Naive thymus-derived CD4-positive, alpha-beta T cell (primary cell): ENCODE measurements at regions not wholly inside any gene's neighbourhood (a gene's known extent, or its start where the extent isn't known, plus 50 kb on each side); places are given as distances from the start of the nearest gene placed in this dataset.

Experiments used
- ATAC-seq: fragments of 150-1000 bp; cut with Tn5 transposase; 2 replicates; pipeline ENCODE4 v1.10.0; 2021; ENCODE audit warnings: mild to moderate bottlenecking, moderate library complexity
- CTCF ChIA-PET: fragments of 350-600 bp; sonication (Branson Sonifier 250); formaldehyde crosslinking; loops from one replicate; lab custom pipeline; 2021; ENCODE audit warnings: antibody characterized with exemption; lab: Charles Lee
- POLR2A ChIA-PET: fragments of 350-600 bp; sonication (Branson Sonifier 250); formaldehyde crosslinking; loops from one replicate; lab custom pipeline; 2021; ENCODE audit warnings: antibody characterized with exemption, inconsistent platforms; lab: Charles Lee
- DNase-seq, 9 donors: peaks; one replicate each; pipeline versions ENCODE4 v3.0.0 to v3.0.0-alpha.2; 2020 to 2022; ENCODE audit warnings: mixed read lengths in 1 of 9
- H3K27ac ChIP-seq: one replicate; pipeline ENCODE4 v1.7.0; 2013; ENCODE audit warnings: mild to moderate bottlenecking, low read depth, low read length, moderate library complexity
- H3K27me3 ChIP-seq, 2 donors: one replicate each; pipeline ENCODE4 v1.7.0; 2013; ENCODE audit warnings: low read length in 2 of 2, mild to moderate bottlenecking in 2 of 2, moderate library complexity in 2 of 2; ENCODE audit not compliant: control insufficient read depth in 2 of 2, insufficient read depth in 2 of 2
- H3K36me3 ChIP-seq, 3 experiments: 1 replicate in 2 of 3; 2 replicates in 1 of 3; pipeline ENCODE4 v1.7.0; 2013; ENCODE audit warnings: low read length in 3 of 3, mild to moderate bottlenecking in 3 of 3, moderate library complexity in 1 of 3; ENCODE audit not compliant: insufficient read depth in 3 of 3, control insufficient read depth in 2 of 3
- H3K4me1 ChIP-seq, 2 donors: one replicate each; pipeline ENCODE4 v1.7.0; 2013; ENCODE audit warnings: low read length in 2 of 2, mild to moderate bottlenecking in 2 of 2, moderate library complexity in 1 of 2; ENCODE audit not compliant: control insufficient read depth in 2 of 2, insufficient read depth in 2 of 2
- H3K4me3 ChIP-seq: 2 replicates; pipeline ENCODE4 v1.7.0; 2013; ENCODE audit warnings: mild to moderate bottlenecking, low read length
- H3K9me3 ChIP-seq, 3 experiments: 1 replicate in 2 of 3; 2 replicates in 1 of 3; pipeline ENCODE4 v1.7.0; 2013; ENCODE audit warnings: low read length in 3 of 3; ENCODE audit not compliant: control insufficient read depth in 2 of 3
- H3K27ac Mint-ChIP-seq, 9 donors: one replicate each; pipeline ENCODE4 v1.8.0; 2020 to 2022; ENCODE audit warnings: mixed read lengths in 9 of 9, mild to moderate bottlenecking in 8 of 9, moderate library complexity in 5 of 9, inconsistent platforms in 2 of 9
- H3K27me3 Mint-ChIP-seq, 5 donors: one replicate each; pipeline ENCODE4 v1.8.0; 2021 to 2022; ENCODE audit warnings: mixed read lengths in 5 of 5, mild to moderate bottlenecking in 1 of 5
- H3K36me3 Mint-ChIP-seq, 5 donors: one replicate each; pipeline ENCODE4 v1.8.0; 2020 to 2022; ENCODE audit warnings: mixed read lengths in 5 of 5, mild to moderate bottlenecking in 3 of 5, inconsistent platforms in 1 of 5
- H3K4me1 Mint-ChIP-seq, 7 donors: one replicate each; pipeline ENCODE4 v1.8.0; 2020 to 2022; ENCODE audit warnings: mixed read lengths in 7 of 7, mild to moderate bottlenecking in 3 of 7, inconsistent platforms in 1 of 7
- H3K4me3 Mint-ChIP-seq, 10 donors: one replicate each; pipeline ENCODE4 v1.8.0; 2020 to 2022; ENCODE audit warnings: mild to moderate bottlenecking in 10 of 10, mixed read lengths in 10 of 10, moderate library complexity in 6 of 10, inconsistent platforms in 2 of 10
- H3K9me3 Mint-ChIP-seq, 11 donors: one replicate each; pipeline ENCODE4 v1.8.0; 2020 to 2022; ENCODE audit warnings: mixed read lengths in 11 of 11, mild to moderate bottlenecking in 4 of 11, inconsistent platforms in 1 of 11, moderate library complexity in 1 of 11
- intact Hi-C, 2 donors: fragments of 100-400 bp; cut with micrococcal nuclease; formaldehyde crosslinking; loops; one replicate each; pipeline ENCODE4 v1.15.1; 2023

DNA sequence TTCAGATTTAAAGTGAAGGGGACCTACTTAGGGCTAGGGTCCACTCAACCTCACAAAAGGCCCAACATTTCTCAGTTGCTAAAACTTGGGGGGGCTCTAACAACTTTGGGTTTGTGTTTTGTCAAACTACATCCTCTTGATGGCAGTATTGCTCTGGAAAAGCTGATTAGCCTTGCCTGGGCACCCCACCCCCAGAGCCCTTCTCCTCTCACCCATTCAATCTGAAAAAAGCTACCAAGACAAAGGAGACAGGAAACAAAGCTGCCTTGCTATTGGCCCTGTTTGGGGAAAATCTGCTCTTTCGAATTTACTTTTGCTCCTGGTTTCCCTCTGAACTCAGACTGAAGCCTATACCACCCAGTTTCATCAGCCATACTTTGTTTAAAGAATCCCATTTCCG, 195.2 kb upstream of the STK26 start:
- intact Hi-C loops = loop anchor here (1.0 to 5.0 kb wide), 8 partner anchors 11 to 1849 kb away; partner anchors contain the start of gene STK26 (in 1 of the 2)
- Mint-ChIP-seq H3K4me1 (peaks cover 3 to 47% (median 35%) of the 10 kb centered on the region in 7 donors), H3K36me3 (peaks cover 0 to 2% (median 0%) of the 10 kb centered on the region in 5 donors), H3K4me3 (peak overlapping the region; percentile 50 to 88 (median 68)), H3K27ac (peak overlapping the region in 7 of 9 donors; percentile 26 to 90 (median 72)), H3K9me3 (no peaks in the 10 kb centered on the region), H3K27me3 (no peaks in the 10 kb centered on the region)
- Histone ChIP-seq H3K4me3 (no peak overlapping the region), H3K36me3 (no peaks in the 10 kb centered on the region), H3K27me3 (no peaks in the 10 kb centered on the region), H3K4me1 (peaks cover 0 to 14% of the 10 kb centered on the region in 2 donors), H3K9me3 (no peaks in the 10 kb centered on the region), H3K27ac (no peak overlapping the region)
- ChIA-PET CTCF (interaction anchor here (0.6 to 2.3 kb wide), 9 partner anchors 11 to 1516 kb away, joined by 3 to 7 read pairs (median 4); no protein-coding TSS in a partner anchor), POLR2A (interaction anchor here (1.1 kb wide), 1 partner anchor 15 kb away, joined by 7 read pairs; no protein-coding TSS in a partner anchor)
- ATAC-seq (peak; percentile 81), DNase-seq (peak in 8 of 9 donors; percentile 49 to 78 (median 56))

GRCh38 chrX:131828482-131828881, 194.6 kb upstream of the STK26 start:
- Mint-ChIP-seq H3K9me3 (no peaks in the 10 kb centered on the region), H3K36me3 (peaks cover 0 to 2% (median 0%) of the 10 kb centered on the region in 5 donors), H3K27me3 (no peaks in the 10 kb centered on the region), H3K27ac (peak overlapping the region in 5 of 9 donors; percentile 31 to 63 (median 55)), H3K4me3 (peak overlapping the region in 7 of 10 donors; percentile 12 to 88 (median 70)), H3K4me1 (peaks cover 3 to 47% (median 35%) of the 10 kb centered on the region in 7 donors)
- peaks cover 0 to 14% of the 10 kb centered on the region in 2 donors for H3K4me1 ChIP-seq
- intact Hi-C loops = loop anchor here (1.0 to 5.0 kb wide), 8 partner anchors 11 to 1849 kb away; partner anchors contain the start of gene STK26 (in 1 of the 2)
- H3K4me3 ChIP-seq = no peak overlapping the region
- no peaks in the 10 kb centered on the region for H3K27me3 ChIP-seq
- H3K36me3 ChIP-seq = no peaks in the 10 kb centered on the region
- no peak overlapping the region for H3K27ac ChIP-seq
- DNase-seq (no peak), ATAC-seq (no peak)
- no peaks in the 10 kb centered on the region for H3K9me3 ChIP-seq
- POLR2A ChIA-PET = no interaction called here
- CTCF ChIA-PET = interaction anchor here (0.8 to 2.3 kb wide), 8 partner anchors 12 to 803 kb away, joined by 3 to 7 read pairs (median 4); partner anchors contain the start of gene RAP2C

- H3K27ac Mint-ChIP-seq = peak overlapping the region; percentile 42 to 91 (median 81)
- CTCF ChIA-PET = interaction anchor here (0.8 kb wide), 1 partner anchor 11 kb away, joined by 5 read pairs; no protein-coding TSS in a partner anchor
Observed at GRCh38 chrX:131830400-131831184, 192.5 kb upstream of the STK26 start.

GRCh38 chrX:131831185-131831520, 191.9 kb upstream of the STK26 start:
- H3K4me1 Mint-ChIP-seq = peaks cover 1 to 42% (median 35%) of the 10 kb centered on the region in 7 donors
- peak overlapping the region; percentile 61 to 90 (median 72) for H3K4me3 Mint-ChIP-seq
- no peak for DNase-seq
- Histone ChIP-seq H3K4me3 (no peak overlapping the region), H3K27ac (peak overlapping the region; percentile 55), H3K4me1 (peaks cover 0 to 14% of the 10 kb centered on the region in 2 donors), H3K36me3 (no peaks in the 10 kb centered on the region), H3K27me3 (no peaks in the 10 kb centered on the region), H3K9me3 (no peaks in the 10 kb centered on the region)
- no peaks in the 10 kb centered on the region for H3K9me3 Mint-ChIP-seq
- H3K36me3 Mint-ChIP-seq = no peaks in the 10 kb centered on the region
- ChIA-PET CTCF (interaction anchor here (0.8 kb wide), 1 partner anchor 11 kb away, joined by 5 read pairs; no protein-coding TSS in a partner anchor), POLR2A (no interaction called here)
- intact Hi-C loops = loop anchor here (2.0 to 5.0 kb wide), 6 partner anchors 18 to 1840 kb away; partner anchors contain the start of genes MBNL3 (in 2 of the 2) and RAP2C (in 1 of the 2)
- no peaks in the 10 kb centered on the region for H3K27me3 Mint-ChIP-seq
- ATAC-seq = no peak
- H3K27ac Mint-ChIP-seq = peak overlapping the region; percentile 42 to 91 (median 81)

More at GRCh38 chrX:131830400-131831184, 192.5 kb upstream of the STK26 start:
- ATAC-seq (peak; percentile 76), DNase-seq (peak in 8 of 9 donors; percentile 59 to 83 (median 72))
- H3K36me3 Mint-ChIP-seq = no peaks in the 10 kb centered on the region
- H3K4me1 Mint-ChIP-seq = peaks cover 1 to 44% (median 35%) of the 10 kb centered on the region in 7 donors
- intact Hi-C loops = loop anchor here (1.0 to 5.0 kb wide), 7 partner anchors 18 to 1840 kb away; partner anchors contain the start of genes MBNL3 (in 2 of the 2), RAP2C (in 1 of the 2) and STK26 (in 1 of the 2)
- Histone ChIP-seq H3K27me3 (no peaks in the 10 kb centered on the region), H3K9me3 (no peaks in the 10 kb centered on the region), H3K27ac (peak overlapping the region; percentile 55), H3K36me3 (no peaks in the 10 kb centered on the region), H3K4me3 (peak overlapping the region; percentile 37), H3K4me1 (peaks cover 0 to 14% of the 10 kb centered on the region in 2 donors)
- no peaks in the 10 kb centered on the region for H3K9me3 Mint-ChIP-seq
- H3K4me3 Mint-ChIP-seq = peak overlapping the region; percentile 61 to 90 (median 72)
- POLR2A ChIA-PET = interaction anchor here (0.6 to 0.7 kb wide), 2 partner anchors 11 to 638 kb away, joined by 3 read pairs; no protein-coding TSS in a partner anchor
- H3K27me3 Mint-ChIP-seq = no peaks in the 10 kb centered on the region

DNA sequence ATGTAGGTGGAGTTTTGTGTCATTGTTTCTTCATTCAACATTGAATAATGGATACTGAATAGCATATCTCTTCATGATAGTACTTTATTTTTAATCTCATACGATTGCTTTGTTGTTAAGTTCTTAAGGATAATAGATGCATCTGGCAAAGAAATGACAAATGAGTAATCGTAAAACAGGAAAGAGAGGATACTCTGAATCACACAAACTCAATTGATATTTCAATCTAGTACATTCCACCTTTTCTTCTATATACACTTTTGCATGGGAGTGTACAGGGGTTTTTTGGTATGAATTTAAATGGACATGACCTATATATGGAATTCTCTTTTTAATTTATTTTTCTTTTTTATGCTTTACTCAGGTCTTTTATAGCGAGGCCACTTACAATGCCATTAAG, 186.9 kb upstream of the STK26 start:
- DNase-seq (no peak), ATAC-seq (no peak)
- H3K4me1 ChIP-seq = peaks cover 0 to 4% of the 10 kb centered on the region in 2 donors
- Mint-ChIP-seq H3K27ac (no peak overlapping the region), H3K9me3 (no peaks in the 10 kb centered on the region), H3K36me3 (no peaks in the 10 kb centered on the region), H3K27me3 (no peaks in the 10 kb centered on the region), H3K4me3 (no peak overlapping the region), H3K4me1 (peaks cover 1 to 15% (median 10%) of the 10 kb centered on the region in 7 donors)
- no peaks in the 10 kb centered on the region for H3K27me3 ChIP-seq
- intact Hi-C loops = no loop called here
- H3K27ac ChIP-seq = no peak overlapping the region
- no peaks in the 10 kb centered on the region for H3K9me3 ChIP-seq
- no peak overlapping the region for H3K4me3 ChIP-seq
- CTCF ChIA-PET = no interaction called here
- no peaks in the 10 kb centered on the region for H3K36me3 ChIP-seq
- POLR2A ChIA-PET = no interaction called here

DNA sequence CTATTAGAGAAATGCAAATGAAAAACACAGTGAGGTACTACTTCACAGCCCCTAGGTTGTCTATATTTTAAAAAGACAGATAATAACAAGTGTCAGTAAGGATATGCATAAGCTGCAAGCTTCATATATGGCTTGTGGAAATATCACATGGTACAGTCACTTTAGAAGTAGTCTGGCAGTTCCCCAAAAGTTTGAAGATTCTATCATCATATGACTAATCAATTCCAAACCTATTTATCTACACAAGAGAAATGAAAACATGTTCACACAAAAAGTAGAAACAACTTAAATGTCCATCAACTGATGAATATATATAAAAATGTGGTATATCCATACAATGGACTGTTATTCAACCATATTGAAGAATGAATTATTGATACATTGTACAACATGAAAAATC, 185.8 kb upstream of the STK26 start:
- DNase-seq = no peak
- ChIA-PET POLR2A (no interaction called here), CTCF (interaction anchor here (0.6 to 0.8 kb wide), 2 partner anchors 17 to 607 kb away, joined by 3 to 4 read pairs; no protein-coding TSS in a partner anchor)
- H3K4me3 ChIP-seq = no peak overlapping the region
- ATAC-seq = no peak
- Mint-ChIP-seq H3K9me3 (no peaks in the 10 kb centered on the region), H3K36me3 (no peaks in the 10 kb centered on the region), H3K27ac (no peak overlapping the region), H3K4me3 (no peak overlapping the region), H3K27me3 (no peaks in the 10 kb centered on the region), H3K4me1 (peaks cover 0 to 12% (median 2%) of the 10 kb centered on the region in 7 donors)
- no peak overlapping the region for H3K27ac ChIP-seq
- H3K4me1 ChIP-seq = no peaks in the 10 kb centered on the region
- H3K27me3 ChIP-seq = no peaks in the 10 kb centered on the region
- intact Hi-C loops = no loop called here
- no peaks in the 10 kb centered on the region for H3K9me3 ChIP-seq
- H3K36me3 ChIP-seq = no peaks in the 10 kb centered on the region
